ENCODE measurements at regions not wholly inside any gene's neighbourhood (a gene's known extent, or its start where the extent isn't known, plus 50 kb on each side); places are given as distances from the start of the nearest gene placed in this dataset.
A peak's percentile ranks its signal among the peaks of the same experiment; 100 is the strongest.

DNA sequence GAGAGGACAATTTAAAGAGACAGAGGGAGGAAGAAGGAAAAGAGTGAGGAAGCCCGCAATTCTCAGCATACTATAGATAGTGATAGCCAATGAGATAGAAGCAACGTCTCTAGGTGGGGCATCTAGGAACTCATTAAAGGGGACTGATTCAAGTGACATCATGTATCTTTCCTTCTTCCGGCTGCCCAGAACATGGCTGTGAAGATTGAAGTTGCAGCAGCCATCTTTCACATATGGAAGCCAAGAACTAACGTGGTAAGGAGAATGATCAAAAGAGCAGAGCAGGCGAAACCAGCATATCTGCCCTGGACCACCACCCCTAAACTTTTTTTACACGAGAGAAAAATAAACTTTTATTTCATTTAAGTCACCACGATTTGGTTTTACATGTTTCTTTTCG is 133.8 kb downstream of the DDX53 start:
- Histone ChIP-seq H3K27ac (no peak overlapping the region), H3K4me3 (no peak overlapping the region), H3K9me3 (no peaks in the 10 kb centered on the region), H3K4me2 (no peak overlapping the region), H3K4me1 (no peaks in the 10 kb centered on the region)
- FAIRE-seq (no peak), ATAC-seq (no peak), DNase-seq (ENCODE audit: low read depth in 1 of 2, low spot score in 1 of 2) (no peak)
- POLR2A ChIA-PET = no interaction called here
- no peak for TF ChIP-seq MAZ (IDR thresholded peaks at IDR 0.05; ENCODE audit: borderline replicate concordance, low read depth, low read length)
- no peak for TF ChIP-seq HDAC2 (IDR thresholded peaks at IDR 0.05)
- TF ChIP-seq HOXB13 (CRISPR knock-in tag; IDR thresholded peaks at IDR 0.05; ENCODE audit: low read depth) = no peak
- CTCF ChIA-PET = no interaction called here
- WGBS (ENCODE audit: missing lambda C conversion rate) = 9% methylated on average over 8 of the region's 8 CpGs

- POLR2A ChIA-PET = no interaction called here
- Histone ChIP-seq H3K9me3 (no peaks in the 10 kb centered on the region), H3K4me2 (no peak overlapping the region), H3K27ac (no peak overlapping the region), H3K4me3 (no peak overlapping the region), H3K4me1 (no peaks in the 10 kb centered on the region)
- TF ChIP-seq MAFK (IDR thresholded peaks at IDR 0.05; ENCODE audit: partially characterized antibody) (no peak), HOXA7 (CRISPR knock-in tag; IDR thresholded peaks at IDR 0.05) (no peak)
- TF ChIP-seq, protein P1, sequence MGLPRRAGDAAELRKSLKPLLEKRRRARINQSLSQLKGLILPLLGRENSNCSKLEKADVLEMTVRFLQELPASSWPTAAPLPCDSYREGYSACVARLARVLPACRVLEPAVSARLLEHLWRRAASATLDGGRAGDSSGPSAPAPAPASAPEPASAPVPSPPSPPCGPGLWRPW (IDR thresholded peaks at IDR 0.05) = no peak
- CTCF ChIA-PET = no interaction called here
- no peak for DNase-seq (ENCODE audit: low read depth in 1 of 2, low spot score in 1 of 2)
- peak; percentile 18 for FAIRE-seq
- ATAC-seq = no peak
Observed at GRCh38 chrX:23134136-23134535, 134.4 kb downstream of the DDX53 start.

- FAIRE-seq = no peak
Observed at GRCh38 chrX:23136816-23137215, 137.1 kb downstream of the DDX53 start.

DNA sequence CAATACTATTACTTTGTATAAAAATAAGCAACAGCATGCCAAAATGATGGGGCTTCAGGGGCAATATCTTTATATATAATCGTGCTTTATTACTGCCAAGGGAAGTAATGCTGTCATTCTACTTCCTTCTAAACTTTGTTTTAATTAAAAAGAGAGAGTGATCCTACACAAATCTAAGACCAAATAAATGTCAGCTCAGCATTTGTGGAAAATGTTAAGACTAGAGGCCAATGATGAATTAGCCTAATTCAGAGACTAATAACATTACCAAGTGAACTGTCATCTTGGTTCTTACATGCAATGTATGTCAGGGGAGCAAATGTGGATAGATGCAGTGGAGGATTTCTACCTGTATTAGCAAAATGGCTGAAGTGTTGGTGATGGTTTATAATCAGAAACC is 166.4 kb upstream of the PTCHD1 start:
- Histone ChIP-seq H3K4me2 (no peak overlapping the region), H3K4me1 (no peaks in the 10 kb centered on the region), H3K27ac (no peak overlapping the region), H3K9me3 (no peaks in the 10 kb centered on the region), H3K4me3 (no peak overlapping the region)
- 3% methylated on average over 1 of the region's 1 CpG for WGBS (ENCODE audit: missing lambda C conversion rate)
- no peak for ATAC-seq
- CTCF ChIA-PET = no interaction called here
- no peak for FAIRE-seq
- TF ChIP-seq BCL3 (IDR thresholded peaks at IDR 0.05) (no peak), ZFP36 (IDR thresholded peaks at IDR 0.05; ENCODE audit: borderline replicate concordance, partially characterized antibody) (no peak), FOSB (CRISPR knock-in tag; IDR thresholded peaks at IDR 0.05) (no peak), ZNF302 (CRISPR knock-in tag; IDR thresholded peaks at IDR 0.05) (no peak), CHD2 (IDR thresholded peaks at IDR 0.05; ENCODE audit: low read length, partially characterized antibody) (no peak), ZC3H11A (IDR thresholded peaks at IDR 0.05) (no peak), MAFK (IDR thresholded peaks at IDR 0.05; ENCODE audit: partially characterized antibody) (peak; percentile 77)
- TF ChIP-seq, protein P1 (IDR thresholded peaks at IDR 0.05) = no peak
- DNase-seq (ENCODE audit: low read depth in 1 of 2, low spot score in 1 of 2) = no peak
- POLR2A ChIA-PET = no interaction called here

More at GRCh38 chrX:23136816-23137215, 137.1 kb downstream of the DDX53 start:
- Histone ChIP-seq H3K9me3 (no peaks in the 10 kb centered on the region), H3K27ac (no peak overlapping the region), H3K4me1 (no peaks in the 10 kb centered on the region), H3K4me2 (no peak overlapping the region), H3K4me3 (no peak overlapping the region)
- WGBS (ENCODE audit: missing lambda C conversion rate) = 41% methylated on average over 6 of the region's 6 CpGs
- DNase-seq (ENCODE audit: low read depth in 1 of 2, low spot score in 1 of 2) = no peak
- ChIA-PET CTCF (no interaction called here), POLR2A (no interaction called here)
- no peak for TF ChIP-seq USF2 (IDR thresholded peaks at IDR 0.05)
- ATAC-seq = no peak

- ChIA-PET POLR2A (no interaction called here), CTCF (no interaction called here)
- ATAC-seq (no peak), DNase-seq (ENCODE audit: low read depth in 1 of 2, low spot score in 1 of 2) (no peak), FAIRE-seq (peak; percentile 54)
- no peak overlapping the region for H3K4me3 ChIP-seq
- 0% methylated on average over 1 of the region's 1 CpG for WGBS (ENCODE audit: missing lambda C conversion rate)
- TF ChIP-seq NR3C1 (IDR thresholded peaks at IDR 0.05) (no peak), GATA3 (IDR thresholded peaks at IDR 0.05; ENCODE audit: borderline replicate concordance) (no peak), TFCP2L1 (CRISPR knock-in tag; IDR thresholded peaks at IDR 0.05) (no peak)
- TF ChIP-seq, protein P2, sequence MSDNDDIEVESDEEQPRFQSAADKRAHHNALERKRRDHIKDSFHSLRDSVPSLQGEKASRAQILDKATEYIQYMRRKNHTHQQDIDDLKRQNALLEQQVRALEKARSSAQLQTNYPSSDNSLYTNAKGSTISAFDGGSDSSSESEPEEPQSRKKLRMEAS (IDR thresholded peaks at IDR 0.05) = no peak
- no peak overlapping the region for H3K27ac ChIP-seq
- H3K4me2 ChIP-seq = no peak overlapping the region
- H3K4me1 ChIP-seq = no peaks in the 10 kb centered on the region
- H3K9me3 ChIP-seq = no peaks in the 10 kb centered on the region
Observed at GRCh38 chrX:23185951-23186350, 148.7 kb upstream of the PTCHD1 start.
